ENCODE measurements at regions not wholly inside any gene's neighbourhood (a gene's known extent, or its start where the extent isn't known, plus 50 kb on each side); places are given as distances from the start of the nearest gene placed in this dataset.
A peak's percentile ranks its signal among the peaks of the same experiment; 100 is the strongest.

- DNase-seq: no peak
Observed at GRCh38 chr14:44701563-44702263, 194.6 kb upstream of the FSCB start.

DNA sequence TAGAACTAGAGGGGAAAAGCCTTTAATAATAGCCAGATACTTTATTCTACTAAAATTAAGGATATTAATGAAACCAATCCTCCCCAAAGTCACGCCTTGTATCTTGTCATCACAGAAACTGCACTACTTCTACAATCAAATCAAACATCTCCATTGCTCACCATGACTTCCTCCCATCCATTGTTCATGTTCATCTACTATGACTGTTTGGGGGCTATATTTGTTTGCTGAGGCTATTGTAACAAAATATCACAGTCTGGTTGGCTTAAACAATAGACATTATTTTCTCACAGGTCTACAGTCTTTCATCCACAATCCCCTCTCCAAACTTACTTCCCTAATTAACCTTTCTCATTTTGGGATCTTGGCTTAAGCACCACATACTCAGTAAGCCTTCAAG, 193.6 kb upstream of the FSCB start:
- no peak for DNase-seq

DNA sequence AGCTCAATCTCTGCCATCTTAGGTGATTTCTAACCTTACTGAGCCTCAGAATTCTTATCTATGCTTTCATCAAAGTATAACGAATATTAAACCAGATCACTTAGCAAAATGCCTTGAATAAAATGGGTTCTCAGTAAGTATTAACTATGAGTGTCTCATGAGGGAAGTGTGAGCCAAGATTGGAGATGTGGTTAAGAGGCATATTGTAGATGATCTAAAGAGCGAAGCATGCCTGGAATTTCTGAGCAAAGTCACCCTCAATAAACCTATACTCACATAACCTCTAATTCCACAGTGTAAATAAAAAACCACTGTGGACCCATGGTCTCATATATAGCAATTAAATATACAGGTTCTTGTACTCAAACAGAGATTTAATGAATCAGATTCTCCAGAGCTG, 193.1 kb upstream of the FSCB start:
- no peak for DNase-seq

DNA sequence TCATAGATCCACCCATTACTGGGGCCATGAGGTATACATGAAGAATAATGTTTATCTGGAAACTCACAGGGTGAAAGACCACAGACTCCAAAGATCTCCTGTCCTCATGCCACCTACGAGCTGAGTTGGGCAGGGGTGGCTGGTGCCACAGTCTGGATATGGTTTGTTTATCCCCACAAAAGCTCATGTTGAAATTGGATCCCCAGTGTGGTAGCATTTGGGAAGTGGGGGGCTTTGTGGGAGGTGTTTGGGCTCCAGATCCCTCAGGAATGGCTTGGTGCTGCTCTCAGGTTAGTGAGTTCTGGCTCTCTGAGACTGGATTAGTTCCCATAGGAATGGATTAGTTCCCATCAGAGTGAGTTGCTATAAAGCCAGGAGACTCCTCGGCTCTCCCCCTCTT, 192.3 kb upstream of the FSCB start:
- no peak for DNase-seq

GRCh38 chr14:44669496-44669895, 162.4 kb upstream of the FSCB start:
- no peak for DNase-seq

- DNase-seq: no peak
Observed at GRCh38 chr14:44663136-44663535, 156.1 kb upstream of the FSCB start.

- DNase-seq: no peak
Observed at GRCh38 chr14:44662250-44662891, 155.3 kb upstream of the FSCB start.

GRCh38 chr14:44658389-44658696, 151.3 kb upstream of the FSCB start:
- no peak for DNase-seq

GRCh38 chr14:44657696-44658388, 150.8 kb upstream of the FSCB start:
- peak; percentile 5 to 7 for DNase-seq

DNA sequence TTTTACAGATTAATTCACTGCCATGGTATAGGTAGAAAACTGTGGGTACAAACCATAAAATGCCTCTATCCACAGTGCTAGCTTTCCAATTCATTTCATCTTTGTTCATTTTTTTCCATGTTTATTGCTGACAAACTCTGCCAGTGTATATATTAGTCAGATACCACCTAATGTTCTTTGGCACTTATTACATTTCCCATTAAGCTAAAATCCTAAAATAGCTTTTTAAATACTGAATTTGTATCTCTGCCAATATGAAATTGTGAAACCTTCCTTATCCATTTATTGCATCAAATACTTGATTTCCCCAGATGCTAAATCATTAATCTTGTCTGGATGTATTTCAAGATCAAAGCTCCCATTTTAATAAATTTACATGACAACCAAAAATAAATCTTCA, 150.1 kb upstream of the FSCB start:
- DNase-seq: no peak

- DNase-seq: no peak
Observed at GRCh38 chr14:44654591-44654990, 147.5 kb upstream of the FSCB start.

DNA sequence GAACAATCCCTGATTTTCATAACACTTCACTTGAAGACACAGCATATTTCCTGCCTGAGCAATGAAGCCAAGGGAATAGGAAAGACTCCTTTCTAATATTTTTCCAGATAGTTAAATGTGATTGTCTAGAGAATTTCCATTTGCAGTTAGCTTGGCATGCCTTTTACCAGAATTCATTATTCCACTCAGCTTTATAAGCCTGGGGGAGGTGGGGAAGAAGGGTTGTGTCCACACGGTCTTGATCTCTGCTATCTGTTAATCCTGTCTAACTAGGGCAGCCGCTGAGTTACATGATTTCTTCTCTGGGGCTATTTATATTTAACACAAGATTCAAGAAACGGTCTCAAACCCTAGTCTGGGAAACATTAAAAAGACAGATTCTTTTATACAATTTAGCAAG, 146.6 kb upstream of the FSCB start:
- no peak for DNase-seq

DNA sequence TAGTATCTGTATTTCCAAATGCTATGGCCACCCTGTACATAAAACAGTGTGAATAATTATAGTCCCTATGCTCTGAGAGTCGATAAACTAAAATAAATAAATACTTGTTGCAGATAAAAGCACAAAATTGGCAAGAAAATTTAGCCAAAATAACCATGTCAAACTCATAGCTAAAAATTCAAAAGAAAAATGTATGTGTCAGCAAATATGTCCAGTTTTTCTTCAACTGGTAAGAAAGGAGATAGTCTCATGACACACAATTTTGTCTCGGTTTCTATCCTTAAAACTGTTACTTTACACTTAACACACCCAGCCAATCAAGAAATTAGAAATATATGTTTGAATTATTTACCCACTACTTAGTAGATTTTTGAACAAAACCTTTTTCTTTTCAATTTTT, 145.6 kb upstream of the FSCB start:
- DNase-seq: no peak

GRCh38 chr14:44649061-44649460, 142.0 kb upstream of the FSCB start:
- DNase-seq: no peak

DNA sequence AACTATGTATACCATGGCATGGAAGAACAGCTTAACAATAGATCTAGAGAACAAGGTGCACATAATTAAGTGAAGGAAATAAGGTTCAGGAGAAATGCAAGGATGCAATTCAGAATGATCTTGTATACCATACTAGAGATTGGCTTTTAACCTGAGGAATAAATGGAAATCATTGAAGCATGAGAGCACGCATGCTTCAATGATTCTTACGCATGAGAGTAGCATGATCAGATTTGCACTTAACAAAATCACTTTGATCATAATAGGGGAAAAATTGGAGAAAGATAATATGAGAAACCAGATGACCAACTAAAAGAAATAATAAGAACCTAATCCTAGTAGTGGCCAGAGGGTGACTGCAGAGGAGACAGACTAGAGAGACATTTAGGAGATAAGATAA, 133.3 kb upstream of the FSCB start:
- DNase-seq: no peak

GRCh38 chr14:44639781-44640385, 132.8 kb upstream of the FSCB start:
- no peak for DNase-seq

- DNase-seq: no peak
Observed at GRCh38 chr14:44634692-44635091, 127.6 kb upstream of the FSCB start.

DNA sequence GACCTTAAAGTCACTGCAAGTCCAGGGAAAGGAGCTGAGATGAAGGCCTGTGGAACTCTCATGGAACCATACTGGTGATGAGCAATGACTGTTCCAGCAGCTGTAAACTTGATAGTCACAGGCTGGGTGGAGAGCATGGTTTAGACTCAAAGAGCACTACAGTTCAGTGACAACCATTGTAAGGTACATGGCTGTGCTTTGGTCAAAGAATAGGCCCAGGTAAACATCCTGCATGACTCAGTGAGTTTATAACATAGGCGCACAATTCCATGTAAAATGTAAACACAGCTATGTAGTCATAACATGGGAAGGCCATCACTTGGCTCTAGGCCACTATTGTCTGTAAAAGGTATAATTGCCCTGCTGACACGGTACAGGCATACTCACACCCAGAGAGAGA, 119.3 kb upstream of the FSCB start:
- DNase-seq: no peak

DNA sequence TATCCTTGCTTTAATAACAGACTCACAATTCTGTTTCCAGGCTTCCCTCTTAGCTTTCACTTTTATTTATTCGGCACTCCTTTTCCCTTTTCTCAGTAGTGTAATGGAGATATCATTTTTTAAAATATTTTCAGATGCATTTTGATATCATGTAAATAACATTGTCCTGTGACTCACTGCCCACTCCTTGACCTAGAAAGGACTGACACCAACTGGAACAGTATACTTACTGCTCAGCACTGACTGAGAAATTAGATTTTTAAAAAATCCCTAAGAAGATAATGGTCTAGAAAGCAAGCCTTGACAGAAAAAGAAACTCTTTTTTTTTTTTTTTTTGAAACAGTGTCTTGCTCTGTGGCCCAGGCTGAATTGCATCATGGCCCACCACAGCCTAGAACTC, 118.0 kb upstream of the FSCB start:
- no peak for DNase-seq

- DNase-seq: no peak
Observed at GRCh38 chr14:44620121-44621019, 113.3 kb upstream of the FSCB start.

DNA sequence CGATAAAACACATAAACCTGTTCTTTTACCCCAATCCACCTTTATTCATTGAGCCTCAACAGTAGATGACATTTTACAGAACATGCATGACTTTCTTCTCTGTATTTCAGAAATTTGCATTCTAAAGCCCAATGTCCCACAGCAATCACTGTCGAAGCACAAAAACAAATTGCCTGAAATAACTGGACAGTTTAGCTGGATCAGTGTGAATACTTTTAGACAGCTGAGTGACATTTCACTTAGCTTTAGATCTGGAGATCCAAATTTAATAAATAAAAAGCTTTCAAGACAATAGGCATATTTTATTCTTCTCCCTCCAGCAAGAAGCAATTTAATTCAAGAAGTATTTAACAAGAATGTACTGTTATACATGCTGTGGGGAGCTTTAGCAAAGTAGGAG, 109.1 kb upstream of the FSCB start:
- no peak for DNase-seq

DNA sequence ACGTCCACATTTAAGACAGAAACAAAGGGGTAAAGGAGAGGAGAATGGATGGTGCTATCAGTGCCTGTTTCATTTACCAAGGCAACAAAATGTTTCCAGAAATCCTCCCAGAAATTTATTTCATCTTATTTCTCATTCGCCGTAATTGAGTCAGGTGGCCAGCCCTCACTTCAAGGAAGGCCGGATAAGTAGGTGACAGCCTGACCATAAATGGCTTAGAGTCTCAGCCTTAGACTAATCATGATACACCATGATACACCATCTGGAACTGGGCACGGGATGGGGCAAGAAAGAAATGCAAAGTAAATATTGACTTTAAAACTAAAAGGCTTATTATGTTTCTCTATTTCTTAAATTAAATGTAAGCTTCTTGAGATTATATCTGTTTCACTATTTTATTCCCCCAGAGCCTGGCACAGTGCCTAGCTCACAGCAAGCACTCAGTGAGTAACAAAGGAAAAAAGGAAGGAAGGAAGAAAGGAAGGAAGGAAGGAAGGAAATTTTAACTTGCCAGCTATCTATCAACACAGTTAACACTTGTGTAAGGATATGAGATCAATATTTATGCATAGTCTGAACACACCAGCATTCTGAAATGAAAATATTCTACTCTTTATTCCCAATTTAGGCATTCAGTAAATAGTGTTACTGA, 106.1 kb upstream of the FSCB start:
- no peak for DNase-seq

DNA sequence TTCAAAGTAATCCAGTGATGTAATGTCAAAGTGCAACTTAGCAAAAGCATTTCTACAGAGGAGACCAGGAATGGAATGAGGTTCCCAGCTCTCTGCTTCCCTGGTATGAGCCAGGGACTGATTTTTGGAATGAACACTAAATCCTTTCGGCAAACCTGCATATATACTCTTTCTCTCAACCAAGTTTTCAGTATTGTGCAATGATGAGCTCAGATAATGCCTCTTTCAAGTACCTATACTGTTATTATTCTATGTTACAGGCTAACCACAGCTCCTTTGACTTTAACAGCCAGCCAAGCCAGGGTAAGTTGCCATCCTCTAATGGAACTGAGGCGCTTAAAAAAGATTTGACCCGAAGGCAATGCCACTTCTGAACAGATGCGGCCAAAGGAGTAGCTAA, 104.9 kb upstream of the FSCB start:
- no peak for DNase-seq

Data from NCI-H526 (cell line).